Right renal cortex interstitium (tissue), 3 donors: ENCODE measurements at regions not wholly inside any gene's neighbourhood (a gene's known extent, or its start where the extent isn't known, plus 50 kb on each side); places are given as distances from the start of the nearest gene placed in this dataset.
"Not testable (repeated sequence)": the region's sequence is repeated elsewhere in the genome, so short reads cannot be mapped to it uniquely, and the experiment has no call there.

Source experiments
- DNase-seq, 3 donors: peaks; one replicate each; pipeline ENCODE4 v3.0.0-alpha.2; 2013; ENCODE audit warnings: low read depth in 3 of 3, low spot score in 2 of 3

DNA sequence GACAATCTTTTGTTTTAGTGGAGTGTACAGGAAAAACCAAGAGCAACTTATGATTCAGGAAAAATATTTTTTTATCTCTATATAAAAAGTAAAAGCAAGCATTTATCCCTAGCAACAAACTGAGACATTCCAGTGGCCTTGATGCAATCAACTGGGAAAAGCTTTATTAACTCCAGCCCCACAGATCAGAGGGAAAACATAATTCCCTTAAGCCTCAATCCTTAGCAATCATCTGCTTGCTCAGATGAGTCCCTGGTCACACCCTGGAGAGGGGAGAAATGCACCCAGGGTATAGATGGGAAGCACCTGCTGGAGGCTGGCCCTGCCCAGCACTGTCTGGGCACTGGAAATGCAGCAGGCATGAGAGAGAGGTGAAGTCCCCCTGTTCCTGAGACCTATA is 636.6 kb downstream of the TNS3 start:
- DNase-seq, result no peak

GRCh38 chr7:46943996-46944395 is 637.9 kb downstream of the TNS3 start:
- no peak for DNase-seq

DNA sequence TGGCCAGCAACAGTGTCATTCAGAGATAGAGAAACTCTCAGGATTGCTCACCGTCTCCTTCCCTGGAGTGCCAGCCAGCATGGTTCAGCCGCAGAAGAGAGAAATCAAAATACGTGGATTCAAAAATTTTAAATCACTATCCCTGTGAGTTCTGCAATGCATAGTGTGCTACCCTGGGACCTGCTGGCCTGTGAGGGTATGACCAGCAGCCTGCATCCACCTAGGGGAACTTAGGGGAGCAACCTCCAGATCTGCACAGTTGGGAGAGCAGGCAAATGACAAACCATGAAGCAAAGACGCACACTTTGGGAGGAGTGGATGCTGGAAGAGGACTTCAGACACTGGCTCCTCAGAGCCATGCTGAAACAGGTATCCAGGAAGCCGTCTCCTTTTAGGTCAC is 639.3 kb downstream of the TNS3 start:
- DNase-seq, result no peak

DNA sequence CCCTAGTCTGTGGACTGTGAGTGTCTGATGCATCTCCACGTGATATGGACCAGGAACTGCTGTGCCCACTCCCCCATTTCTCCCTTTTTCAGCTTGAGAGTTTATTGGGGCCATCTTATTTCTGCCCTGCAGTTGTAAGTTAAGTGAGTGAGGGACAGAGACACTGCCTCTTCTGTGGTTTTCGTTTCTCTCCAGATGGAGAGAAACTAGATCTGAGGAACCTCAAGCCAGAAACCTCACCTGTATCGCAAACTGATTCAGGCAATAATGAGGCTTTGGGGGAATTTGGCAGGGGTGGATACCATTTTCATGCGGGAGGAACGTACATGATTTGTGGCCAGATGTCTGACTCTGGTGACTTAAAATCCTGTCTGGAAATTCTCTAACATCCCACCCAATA is 641.7 kb downstream of the TNS3 start:
- DNase-seq, result no peak

GRCh38 chr7:46939558-46939957 is 642.4 kb downstream of the TNS3 start:
- DNase-seq, result no peak

DNA sequence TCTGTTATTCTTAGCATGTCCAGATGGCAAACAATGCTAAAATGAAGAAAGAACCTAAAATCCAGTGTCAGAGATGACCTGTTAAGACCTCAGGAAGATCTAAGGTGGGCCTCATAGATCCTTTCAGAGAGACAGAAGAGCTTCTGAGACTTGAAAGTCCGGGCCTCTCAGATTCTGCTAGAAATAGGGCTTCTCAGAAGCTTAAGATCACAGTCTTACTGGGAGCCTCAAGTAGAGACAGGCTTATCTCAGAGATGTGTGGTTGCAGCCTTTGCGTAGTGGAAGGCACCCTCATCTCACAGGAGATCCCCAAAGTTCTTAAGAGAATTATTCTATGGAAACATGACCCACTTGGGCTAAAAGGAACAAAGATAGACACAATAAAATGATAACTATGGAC is 642.8 kb downstream of the TNS3 start:
- DNase-seq, result no peak

- no peak for DNase-seq
Measured at GRCh38 chr7:46937826-46938225, 644.1 kb downstream of the TNS3 start.

DNA sequence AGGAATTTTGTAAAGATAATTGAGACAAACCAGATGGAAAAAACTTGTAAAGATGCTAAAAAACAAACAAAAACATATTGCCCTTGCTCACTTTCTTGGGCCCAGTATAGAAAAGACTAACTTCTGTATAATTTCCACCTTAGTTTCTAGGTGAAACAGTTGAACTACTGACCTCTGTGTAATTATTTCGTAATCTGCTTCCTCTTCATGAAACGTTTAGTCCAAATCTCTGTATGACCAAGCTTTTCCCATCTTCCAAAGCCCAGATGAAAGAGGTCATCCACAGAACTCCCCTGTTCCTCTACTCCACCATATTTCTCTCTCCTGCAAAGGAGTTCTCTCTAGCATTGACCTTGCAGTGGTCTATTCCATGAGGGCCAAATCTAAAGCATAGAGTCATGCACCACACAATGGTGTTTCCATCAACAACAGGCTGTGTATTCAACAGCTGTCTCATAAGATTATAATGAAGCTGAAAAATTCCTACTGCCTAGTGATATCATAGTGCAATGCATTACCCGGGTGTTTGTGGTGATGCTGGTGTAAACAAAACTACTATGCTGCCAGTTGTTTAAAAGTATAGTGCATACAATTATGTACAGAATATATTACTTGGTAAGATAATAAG is 647.6 kb downstream of the TNS3 start:
- no peak for DNase-seq

- DNase-seq, result no peak
Measured at GRCh38 chr7:46933596-46933995, 648.3 kb downstream of the TNS3 start.

- no peak for DNase-seq
Measured at GRCh38 chr7:46932676-46933424, 649.1 kb downstream of the TNS3 start.

DNA sequence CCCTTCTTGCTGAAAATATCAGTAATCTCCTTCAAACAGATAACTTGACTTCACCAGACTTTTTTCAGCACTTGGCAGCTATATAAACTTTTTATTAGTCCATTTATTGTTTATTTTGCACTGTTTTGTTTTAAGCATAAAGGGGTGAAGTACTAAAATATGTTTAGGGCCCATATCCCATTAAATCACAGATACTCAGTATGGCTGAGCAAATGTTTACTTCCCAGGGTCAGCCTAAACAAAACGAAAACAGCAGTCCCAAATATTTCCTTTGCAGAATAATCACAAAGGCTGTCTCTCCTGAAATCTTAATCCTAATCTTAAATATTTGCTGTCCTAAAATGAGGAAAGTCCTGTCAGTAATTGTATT is 649.6 kb downstream of the TNS3 start:
- no peak for DNase-seq

DNA sequence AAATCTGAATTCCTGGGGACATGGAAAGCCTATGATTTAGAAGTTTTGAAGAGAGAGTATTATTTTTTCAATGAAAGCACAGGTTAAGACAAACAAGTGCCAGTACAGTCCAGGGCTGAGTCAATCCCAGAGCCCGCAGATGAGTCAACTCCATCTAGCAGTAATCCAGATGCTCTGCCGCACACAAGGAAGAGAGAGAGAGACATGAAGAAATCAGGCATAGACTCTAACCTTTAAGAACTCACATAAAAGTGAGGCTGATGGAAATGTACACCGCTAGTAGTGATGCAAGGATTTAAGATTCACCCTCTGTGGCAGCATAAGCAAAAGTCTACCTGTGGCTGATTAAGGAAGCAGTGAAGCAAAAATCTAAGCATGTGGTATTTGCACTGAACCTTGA is 651.5 kb downstream of the TNS3 start:
- DNase-seq, result no peak

DNA sequence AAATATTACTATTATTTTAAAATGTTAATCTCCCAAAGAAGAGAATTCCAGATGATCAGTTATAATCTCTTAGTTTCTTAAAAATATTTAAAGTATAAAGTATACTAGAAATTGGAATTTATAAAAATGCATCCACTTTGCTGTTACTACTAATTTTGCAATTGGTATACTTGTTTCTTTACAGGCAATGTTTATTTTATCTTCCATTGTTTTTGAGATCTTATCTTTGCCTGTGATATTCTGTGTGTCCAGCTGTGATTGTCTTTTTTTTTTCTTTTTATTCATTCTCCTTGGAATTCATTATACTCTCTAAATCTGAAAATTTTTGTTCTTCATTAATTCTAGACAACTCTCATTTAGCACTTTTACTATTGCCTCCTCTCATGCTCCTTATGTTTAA is 652.6 kb downstream of the TNS3 start:
- DNase-seq, result no peak

- no peak for DNase-seq
Measured at GRCh38 chr7:46928719-46929118, 653.2 kb downstream of the TNS3 start.

- DNase-seq, result no peak
Measured at GRCh38 chr7:46927131-46927810, 654.6 kb downstream of the TNS3 start.

- DNase-seq, result no peak
Measured at GRCh38 chr7:46916581-46916980, 665.3 kb downstream of the TNS3 start.

DNA sequence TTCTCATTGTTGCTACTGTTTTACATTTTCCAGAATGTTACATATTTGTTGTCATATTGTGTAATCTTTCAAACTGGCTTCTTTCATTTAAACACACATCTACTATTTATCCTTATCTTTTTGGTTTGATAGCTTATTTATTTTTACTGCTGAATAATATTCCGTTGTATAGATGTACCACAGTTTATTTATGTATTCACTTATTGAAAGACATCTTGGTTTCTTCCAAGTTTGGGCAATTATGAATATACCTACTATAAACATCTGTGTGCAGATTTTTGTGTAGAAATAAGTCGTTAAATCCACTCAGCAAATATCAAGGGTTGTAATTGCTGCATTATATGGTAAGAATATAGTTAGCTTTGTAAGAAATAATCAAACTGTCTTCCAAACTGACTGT is 669.2 kb downstream of the TNS3 start:
- DNase-seq, result no peak

GRCh38 chr7:46909601-46910051 is 672.3 kb downstream of the TNS3 start:
- DNase-seq, result no peak

GRCh38 chr7:46908770-46909169 is 673.1 kb downstream of the TNS3 start:
- DNase-seq, result no peak

- not testable (repeated sequence) for DNase-seq
Measured at GRCh38 chr7:46904523-46904922, 677.4 kb downstream of the TNS3 start.

- no peak for DNase-seq
Measured at GRCh38 chr7:46902463-46902862, 679.4 kb downstream of the TNS3 start.
